GM12875 (cell line): ENCODE measurements at regions not wholly inside any gene's neighbourhood (a gene's known extent, or its start where the extent isn't known, plus 50 kb on each side); places are given as distances from the start of the nearest gene placed in this dataset.
"Not testable (repeated sequence)": the region's sequence is repeated elsewhere in the genome, so short reads cannot be mapped to it uniquely, and the experiment has no call there.

Experiments
- H3K4me3 ChIP-seq: one replicate; pipeline ENCODE4 v1.5.1; 2011; ENCODE audit warnings: low read depth, low read length, control low read depth
- TF ChIP-seq, protein P1 (sequence below): IDR thresholded peaks from 2 replicates; pipeline ENCODE4 v1.5.1; 2011; ENCODE audit warnings: low read depth, mild to moderate bottlenecking, control low read depth, inconsistent platforms, low read length, moderate library complexity, borderline replicate concordance; ENCODE audit not compliant: insufficient read depth

DNA sequence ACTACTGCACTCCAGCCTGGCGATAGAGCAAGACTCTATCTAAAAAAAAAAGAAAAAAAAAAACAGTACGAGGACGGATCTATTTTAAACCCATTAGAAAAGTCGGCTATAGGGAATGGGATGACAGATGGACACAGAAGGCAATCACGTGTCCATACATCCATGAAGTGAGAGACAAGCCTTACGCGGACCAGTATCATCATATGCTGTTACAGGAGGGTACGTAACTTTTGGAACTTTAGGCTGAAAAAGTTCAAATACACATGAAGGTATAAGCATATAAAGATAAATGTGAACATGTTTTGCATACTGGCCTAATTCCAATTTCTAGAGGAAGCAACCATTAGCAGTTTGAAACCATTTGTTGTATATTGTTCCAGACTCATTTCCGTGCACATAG, 109.8 kb upstream of the EXOC2 start:
- TF ChIP-seq, protein P1, sequence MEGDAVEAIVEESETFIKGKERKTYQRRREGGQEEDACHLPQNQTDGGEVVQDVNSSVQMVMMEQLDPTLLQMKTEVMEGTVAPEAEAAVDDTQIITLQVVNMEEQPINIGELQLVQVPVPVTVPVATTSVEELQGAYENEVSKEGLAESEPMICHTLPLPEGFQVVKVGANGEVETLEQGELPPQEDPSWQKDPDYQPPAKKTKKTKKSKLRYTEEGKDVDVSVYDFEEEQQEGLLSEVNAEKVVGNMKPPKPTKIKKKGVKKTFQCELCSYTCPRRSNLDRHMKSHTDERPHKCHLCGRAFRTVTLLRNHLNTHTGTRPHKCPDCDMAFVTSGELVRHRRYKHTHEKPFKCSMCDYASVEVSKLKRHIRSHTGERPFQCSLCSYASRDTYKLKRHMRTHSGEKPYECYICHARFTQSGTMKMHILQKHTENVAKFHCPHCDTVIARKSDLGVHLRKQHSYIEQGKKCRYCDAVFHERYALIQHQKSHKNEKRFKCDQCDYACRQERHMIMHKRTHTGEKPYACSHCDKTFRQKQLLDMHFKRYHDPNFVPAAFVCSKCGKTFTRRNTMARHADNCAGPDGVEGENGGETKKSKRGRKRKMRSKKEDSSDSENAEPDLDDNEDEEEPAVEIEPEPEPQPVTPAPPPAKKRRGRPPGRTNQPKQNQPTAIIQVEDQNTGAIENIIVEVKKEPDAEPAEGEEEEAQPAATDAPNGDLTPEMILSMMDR, result no peak
- H3K4me3 ChIP-seq, result no peak overlapping the region

DNA sequence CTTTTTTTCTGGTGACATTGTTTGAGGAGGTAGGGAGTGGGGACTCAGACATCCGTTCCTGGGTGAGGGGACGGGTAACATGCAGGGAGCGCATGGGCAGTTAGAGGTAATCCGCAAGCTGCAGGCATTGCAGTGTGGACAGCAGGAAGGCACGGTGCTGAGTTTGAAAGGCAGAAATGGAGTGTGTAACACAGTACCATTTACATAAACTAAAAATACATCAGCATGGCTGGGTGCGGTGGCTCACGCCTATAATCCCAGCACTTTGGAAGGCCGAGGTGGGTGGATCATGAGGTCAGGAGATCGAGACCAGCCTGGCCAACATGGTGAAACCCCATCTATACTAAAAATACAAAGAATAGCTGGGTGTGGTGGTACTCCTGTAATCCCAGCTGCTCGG, 109.3 kb upstream of the EXOC2 start:
- H3K4me3 ChIP-seq, result not testable (repeated sequence)

DNA sequence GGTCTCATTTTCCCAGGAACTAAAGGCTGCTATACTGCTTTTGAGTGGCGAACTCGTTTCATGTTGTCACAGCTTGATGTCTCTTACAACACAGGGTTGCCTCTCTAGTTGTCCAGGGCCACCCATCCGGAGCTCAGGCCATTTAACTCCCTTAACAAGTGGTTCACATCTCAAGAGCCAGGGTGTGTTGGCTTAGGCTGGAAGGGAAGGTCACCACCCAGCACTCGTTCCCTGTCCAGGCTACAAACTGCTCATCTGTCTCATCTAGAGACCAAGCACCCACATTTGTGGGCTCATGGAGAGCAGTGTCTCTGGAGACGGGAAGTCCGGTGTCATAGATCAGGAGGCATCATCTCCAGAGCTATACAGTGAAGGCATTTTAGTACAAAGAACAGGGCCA, 106.8 kb upstream of the EXOC2 start:
- no peak overlapping the region for H3K4me3 ChIP-seq
- TF ChIP-seq, protein P1, result no peak

DNA sequence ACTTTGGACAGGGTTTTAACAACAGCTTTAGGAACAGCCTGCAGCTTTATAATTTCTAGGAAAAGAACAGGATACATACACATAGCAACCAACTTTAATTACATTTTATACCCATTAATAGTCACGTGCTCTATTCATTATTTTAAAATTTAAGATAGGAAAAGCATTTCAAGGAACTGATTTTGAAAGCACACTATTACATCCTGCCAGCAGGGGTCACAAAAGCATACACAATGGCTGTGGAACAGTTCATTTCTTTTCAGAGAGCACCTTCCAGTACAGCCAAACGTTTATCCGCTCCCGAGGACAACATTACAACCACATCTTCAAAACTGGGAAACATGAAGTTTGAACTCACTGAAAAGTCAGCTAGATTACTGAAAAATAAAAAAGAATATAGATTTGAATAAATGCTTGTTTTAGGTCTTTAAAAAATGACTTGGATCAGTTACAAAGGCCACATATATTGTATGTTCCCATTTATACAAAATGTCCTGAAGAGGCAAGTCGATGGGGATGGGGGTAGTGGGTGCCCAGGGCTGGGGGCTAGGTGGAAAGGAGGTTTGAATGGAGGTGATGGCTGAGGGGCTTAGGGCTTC, 104.6 kb upstream of the EXOC2 start:
- H3K4me3 ChIP-seq, result no peak overlapping the region

DNA sequence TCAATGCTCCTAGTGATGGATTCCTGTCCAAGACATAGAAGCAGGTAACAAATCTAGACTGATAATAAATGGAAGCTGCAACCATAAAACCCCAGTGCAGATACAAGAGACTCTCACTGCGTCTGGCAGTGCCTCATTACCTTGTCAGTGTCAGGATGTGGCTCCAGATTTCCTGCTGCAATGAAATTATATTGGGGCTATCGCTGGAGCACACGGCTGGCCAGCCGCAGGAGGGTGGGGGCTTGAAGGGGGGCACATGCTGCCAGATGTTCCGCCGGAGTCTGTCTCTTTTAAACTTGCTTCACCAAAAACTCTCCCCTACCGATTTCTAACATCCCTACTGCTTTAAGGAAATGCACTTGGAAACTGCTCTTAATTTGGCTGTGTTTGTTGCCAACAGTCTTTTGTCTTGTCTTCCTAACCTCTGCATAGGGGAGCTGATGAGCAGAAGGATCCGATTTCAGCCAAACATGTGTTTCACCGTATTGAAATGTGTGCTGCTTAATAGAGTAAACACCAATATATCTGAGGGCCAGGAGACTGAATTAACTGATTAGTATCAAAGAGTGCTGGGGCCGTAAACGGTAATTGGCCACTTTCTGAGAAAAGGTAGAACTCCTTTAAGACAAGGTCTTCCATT, 102.2 kb upstream of the EXOC2 start:
- TF ChIP-seq, protein P1, result no peak
- no peak overlapping the region for H3K4me3 ChIP-seq

More for the DNA sequence above, 104.6 kb upstream of the EXOC2 start:
- TF ChIP-seq, protein P1, result peak; percentile 49

DNA sequence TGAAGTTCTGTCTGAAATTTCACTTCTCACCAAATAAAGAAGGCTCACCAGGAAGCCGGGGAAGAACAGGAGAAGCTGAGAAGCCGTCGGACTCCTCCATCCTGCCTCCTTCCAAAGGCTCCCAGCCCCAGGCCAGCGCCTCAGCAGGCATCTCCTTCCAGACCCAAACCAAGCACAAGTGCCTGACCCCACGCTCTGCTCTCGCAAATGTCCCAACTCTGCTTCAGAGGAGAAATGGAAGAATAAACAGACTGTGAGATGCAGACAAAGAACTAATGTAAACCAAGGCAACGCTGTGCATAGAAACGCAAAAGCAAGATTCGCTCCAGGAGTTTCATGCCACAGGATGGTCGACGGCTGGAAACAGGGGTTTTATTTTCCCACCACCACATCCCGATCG, 100.3 kb upstream of the EXOC2 start:
- no peak overlapping the region for H3K4me3 ChIP-seq
- TF ChIP-seq, protein P1, result no peak

DNA sequence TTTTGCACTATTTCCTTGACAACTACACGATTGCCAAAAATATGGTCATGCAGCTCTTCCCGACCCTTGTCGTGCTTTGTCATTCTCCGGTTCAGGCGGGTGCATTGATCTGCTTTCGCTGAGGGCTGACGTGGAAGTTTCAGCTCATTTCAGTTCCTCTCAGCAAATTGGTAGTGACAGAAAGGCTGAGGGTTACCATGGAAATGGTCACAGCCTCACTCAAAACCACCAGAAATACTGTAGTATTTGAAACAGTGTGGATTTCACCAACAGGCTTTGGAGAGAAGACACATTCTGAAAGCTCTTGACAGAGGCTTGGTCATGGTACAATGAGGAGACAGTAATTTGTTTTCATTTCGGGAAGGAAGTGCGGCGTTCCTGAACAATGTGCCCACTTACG, 99.7 kb upstream of the EXOC2 start:
- TF ChIP-seq, protein P1, result no peak

DNA sequence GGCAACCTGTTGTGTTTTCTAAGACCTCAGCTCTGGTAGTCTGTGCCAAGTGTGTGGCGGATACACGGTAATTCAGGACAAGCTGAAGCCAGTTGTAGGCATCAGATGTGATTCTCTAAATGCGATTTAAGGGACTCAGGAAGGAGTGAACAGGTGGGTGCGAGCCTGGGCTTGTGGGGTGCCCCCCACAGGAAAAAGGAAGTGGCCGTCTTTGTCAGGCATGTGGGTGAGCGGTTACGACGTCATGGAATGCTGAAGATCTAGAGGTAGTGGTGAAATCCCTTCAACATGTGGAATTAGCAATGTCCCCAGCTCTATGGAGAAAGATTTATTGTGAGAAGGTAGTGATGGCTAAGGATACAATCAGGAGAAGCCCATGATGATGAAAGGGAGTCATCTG, 95.1 kb upstream of the EXOC2 start:
- no peak overlapping the region for H3K4me3 ChIP-seq

More for the DNA sequence above, 99.7 kb upstream of the EXOC2 start:
- no peak overlapping the region for H3K4me3 ChIP-seq

More for the DNA sequence above, 95.1 kb upstream of the EXOC2 start:
- TF ChIP-seq, protein P1, result no peak
